HCT116 (cell line): ENCODE measurements at regions not wholly inside any gene's neighbourhood (a gene's known extent, or its start where the extent isn't known, plus 50 kb on each side); places are given as distances from the start of the nearest gene placed in this dataset.

ENCODE experiments used
- ATAC-seq: fragments of 200-7000 bp; cut with Tn5 transposase; 2 replicates; pipeline ENCODE4 v1.9.1; 2020; ENCODE audit warnings: mild to moderate bottlenecking, moderate library complexity
- BruUV-seq: library from RNA; stranded (reverse); fragments of 400-500 nt; replicated peaks from 2 replicates; lab custom pipeline; 2021; lab: Mats Ljungman, UMichigan
- CTCF ChIA-PET: fragments of 300-600 bp; sonication (Branson Sonifier 250); formaldehyde crosslinking; loops from one replicate; lab custom pipeline; 2021; ENCODE audit warnings: antibody characterized with exemption; lab: Charles Lee
- POLR2A ChIA-PET: fragments of 300-600, 350-600 bp; sonication (Branson Sonifier 250); formaldehyde crosslinking; loops from one replicate; lab custom pipeline; 2021; ENCODE audit warnings: antibody characterized with exemption; lab: Charles Lee
- RAD21 ChIA-PET, 2 experiments: fragments of 300-600 bp; sonication (Branson Sonifier 250); formaldehyde crosslinking; loops; one replicate each; lab custom pipeline; 2023; ENCODE audit warnings: low total read pairs in 2 of 2; ENCODE audit not compliant: uncharacterized antibody in 2 of 2, unreplicated experiment in 2 of 2, low non-redundant PET in 1 of 2; lab: Charles Lee
- DNase-seq: peaks from one replicate; pipeline ENCODE4 v3.0.0-alpha.2; 2010; ENCODE audit warnings: low read depth, low spot score
- H2AFZ ChIP-seq: fragments of 200-600 bp; shearing (Covaris generic), sonication (generic); 2 replicates; pipeline ENCODE4 v1.6.1; 2017; ENCODE audit warnings: low read depth, mixed run types, mixed read lengths, antibody characterized with exemption, low read length; ENCODE audit not compliant: poor library complexity, severe bottlenecking
- H3K27ac ChIP-seq: 2 replicates; pipeline ENCODE4 v1.5.1; 2012; ENCODE audit warnings: low read depth, low read length
- H3K27me3 ChIP-seq: fragments of 200-600 bp; sonication (generic); 2 replicates; pipeline ENCODE4 v1.6.1; 2016; ENCODE audit warnings: mixed run types, low read length, mixed read lengths; ENCODE audit not compliant: insufficient read depth
- H3K36me3 ChIP-seq, 2 experiments: fragments of 200-500 bp in 1 of 2; fragments of 200-600 bp in 1 of 2; sonication (Bioruptor generic) in 1 of 2; sonication (generic) in 1 of 2; 2 replicates each; pipeline versions ENCODE4 v1.5.1 to v1.6.1; 2014 to 2016; ENCODE audit warnings: low read length in 2 of 2, inconsistent platforms in 1 of 2, mixed read lengths in 1 of 2, mixed run types in 1 of 2; ENCODE audit not compliant: insufficient read depth in 2 of 2, control insufficient read depth in 1 of 2
- H3K4me1 ChIP-seq, 2 experiments: fragments of 200-600 bp in 1 of 2; sonication (generic) in 1 of 2; 2 replicates each; pipeline versions ENCODE4 v1.5.1 to v1.6.1; 2012 to 2017; ENCODE audit warnings: low read length in 2 of 2, inconsistent platforms in 1 of 2, mild to moderate bottlenecking in 1 of 2, mixed read lengths in 1 of 2, mixed run types in 1 of 2, moderate library complexity in 1 of 2; ENCODE audit not compliant: insufficient read depth in 2 of 2, control insufficient read depth in 1 of 2
- H3K4me2 ChIP-seq: fragments of 200-600 bp; sonication (generic); 2 replicates; pipeline ENCODE4 v1.6.1; 2017; ENCODE audit warnings: mixed run types, low read length, mixed read lengths
- H3K4me3 ChIP-seq, 2 experiments: fragments of 200-600 bp in 1 of 2; sonication (generic) in 1 of 2; replicated peaks in 1 of 2; 2 replicates each; pipeline ENCODE4 v1.5.1; 2011 to 2016; ENCODE audit warnings: low read length in 2 of 2, control low read depth in 1 of 2, low read depth in 1 of 2, mild to moderate bottlenecking in 1 of 2, mixed read lengths in 1 of 2, mixed run types in 1 of 2
- H3K79me2 ChIP-seq: fragments of 200-600 bp; sonication (generic); 2 replicates; pipeline ENCODE4 v1.6.1; 2017; ENCODE audit warnings: mild to moderate bottlenecking, mixed run types, low read length, moderate library complexity, mixed read lengths; ENCODE audit not compliant: insufficient read depth
- H3K9ac ChIP-seq: fragments of 200-600 bp; sonication (generic); 2 replicates; pipeline ENCODE4 v1.6.1; 2016; ENCODE audit warnings: low read length, mixed read lengths
- H3K9me2 ChIP-seq: fragments of 200-600 bp; sonication (generic), shearing (Covaris generic); 2 replicates; pipeline ENCODE4 v1.6.1; 2017; ENCODE audit warnings: mixed run types, mild to moderate bottlenecking, moderate library complexity; ENCODE audit not compliant: insufficient read depth
- H3K9me3 ChIP-seq, 2 experiments: fragments of 200-500 bp in 1 of 2; fragments of 200-600 bp in 1 of 2; sonication (Bioruptor generic) in 1 of 2; sonication (generic) in 1 of 2; 2 replicates each; pipeline ENCODE4 v1.6.1; 2014 to 2017; ENCODE audit warnings: low read length in 2 of 2, mixed read lengths in 2 of 2, inconsistent platforms in 1 of 2, low read depth in 1 of 2, mild to moderate bottlenecking in 1 of 2, mixed run types in 1 of 2, moderate library complexity in 1 of 2; ENCODE audit not compliant: control insufficient read depth in 1 of 2, insufficient read depth in 1 of 2
- H4K20me1 ChIP-seq: fragments of 200-600 bp; sonication (generic), shearing (Covaris generic); 2 replicates; pipeline ENCODE4 v1.6.1; 2017; ENCODE audit warnings: mixed run types, mild to moderate bottlenecking, moderate library complexity; ENCODE audit not compliant: insufficient read depth
- ATF3 ChIP-seq: IDR thresholded peaks from 2 replicates; pipeline ENCODE4 v1.6.1; 2012
- CEBPB ChIP-seq: IDR thresholded peaks from 2 replicates; pipeline ENCODE4 v1.6.1; 2012; ENCODE audit warnings: low read depth
- EGR1 ChIP-seq: IDR thresholded peaks from 2 replicates; pipeline ENCODE4 v1.6.1; 2012; ENCODE audit warnings: low read depth
- ELF1 ChIP-seq: IDR thresholded peaks from 2 replicates; pipeline ENCODE4 v1.6.1; 2012; ENCODE audit warnings: low read depth, borderline replicate concordance
- EZH2 ChIP-seq: fragments of 200-600 bp; sonication (generic); IDR thresholded peaks from 2 replicates; pipeline ENCODE4 v1.6.1; 2017; ENCODE audit warnings: antibody characterized with exemption, mixed run types
- FOSL1 ChIP-seq: IDR thresholded peaks from 2 replicates; pipeline ENCODE4 v1.6.1; 2012; ENCODE audit warnings: low read depth
- MAX ChIP-seq: IDR thresholded peaks from 2 replicates; pipeline ENCODE4 v1.6.1; 2012
- POLR2A ChIP-seq: IDR thresholded peaks from 2 replicates; pipeline ENCODE4 v1.7.0; 2011; ENCODE audit warnings: borderline replicate concordance; ENCODE audit not compliant: insufficient read depth, insufficient read length; ENCODE audit errors: extremely low read depth
- REST ChIP-seq: IDR thresholded peaks from 2 replicates; pipeline ENCODE4 v1.6.1; 2012; ENCODE audit warnings: low read depth
- SP1 ChIP-seq: IDR thresholded peaks from 2 replicates; pipeline ENCODE4 v1.6.1; 2012; ENCODE audit warnings: low read depth
- SRF ChIP-seq: IDR thresholded peaks from 2 replicates; pipeline ENCODE4 v1.6.1; 2012; ENCODE audit warnings: low read depth
- ZBTB33 ChIP-seq: IDR thresholded peaks from 2 replicates; pipeline ENCODE4 v1.6.1; 2011; ENCODE audit warnings: mild to moderate bottlenecking, low read length, moderate library complexity; ENCODE audit not compliant: insufficient replicate concordance; ENCODE audit errors: extremely low read depth
- ZNF274 ChIP-seq: fragments of 200-500 bp; sonication (Bioruptor generic); IDR thresholded peaks from 2 replicates; pipeline ENCODE4 v1.6.1; 2014; ENCODE audit warnings: mild to moderate bottlenecking, low read depth, low read length, inconsistent platforms
- intact Hi-C: fragments of 100-400 bp; cut with micrococcal nuclease; formaldehyde crosslinking; loops from 2 replicates; pipeline ENCODE4 v1.10.0; 2022

- no peak overlapping the region for H3K9ac ChIP-seq
- no peaks in the 10 kb centered on the region for H3K79me2 ChIP-seq
- H3K36me3 ChIP-seq, result no peaks in the 10 kb centered on the region
- BruUV-seq, result no TSS peak
- no peaks in the 10 kb centered on the region for H3K9me2 ChIP-seq
- ChIA-PET RAD21 (no interaction called here), CTCF (no interaction called here), POLR2A (no interaction called here)
- H3K4me1 ChIP-seq, result no peaks in the 10 kb centered on the region
- no peak for DNase-seq
- TF ChIP-seq EGR1, result no peak
- no peak for TF ChIP-seq CEBPB
- no peak for TF ChIP-seq SRF
- TF ChIP-seq EZH2, result no peak
- TF ChIP-seq ZNF274, result no peak
- TF ChIP-seq REST, result no peak
- no peak for TF ChIP-seq FOSL1
- TF ChIP-seq ZBTB33, result no peak
- no peak for TF ChIP-seq ATF3
- no peak for TF ChIP-seq SP1
- no peak for TF ChIP-seq MAX
- TF ChIP-seq ELF1, result no peak
- TF ChIP-seq POLR2A, result no peak
- H3K4me3 ChIP-seq, result no peak overlapping the region
- H3K9me3 ChIP-seq, result no peaks in the 10 kb centered on the region
- H4K20me1 ChIP-seq, result no peaks in the 10 kb centered on the region
- no peak overlapping the region for H2AFZ ChIP-seq
- H3K27me3 ChIP-seq, result no peaks in the 10 kb centered on the region
- no peak for ATAC-seq
- H3K27ac ChIP-seq, result no peak overlapping the region
- H3K4me2 ChIP-seq, result no peak overlapping the region
- intact Hi-C loops, result no loop called here
Measured at GRCh38 chr2:58860586-58860985, 619.5 kb upstream of the FANCL start.
